ENCODE measurements at regions not wholly inside any gene's neighbourhood (a gene's known extent, or its start where the extent isn't known, plus 50 kb on each side); places are given as distances from the start of the nearest gene placed in this dataset.

DNA sequence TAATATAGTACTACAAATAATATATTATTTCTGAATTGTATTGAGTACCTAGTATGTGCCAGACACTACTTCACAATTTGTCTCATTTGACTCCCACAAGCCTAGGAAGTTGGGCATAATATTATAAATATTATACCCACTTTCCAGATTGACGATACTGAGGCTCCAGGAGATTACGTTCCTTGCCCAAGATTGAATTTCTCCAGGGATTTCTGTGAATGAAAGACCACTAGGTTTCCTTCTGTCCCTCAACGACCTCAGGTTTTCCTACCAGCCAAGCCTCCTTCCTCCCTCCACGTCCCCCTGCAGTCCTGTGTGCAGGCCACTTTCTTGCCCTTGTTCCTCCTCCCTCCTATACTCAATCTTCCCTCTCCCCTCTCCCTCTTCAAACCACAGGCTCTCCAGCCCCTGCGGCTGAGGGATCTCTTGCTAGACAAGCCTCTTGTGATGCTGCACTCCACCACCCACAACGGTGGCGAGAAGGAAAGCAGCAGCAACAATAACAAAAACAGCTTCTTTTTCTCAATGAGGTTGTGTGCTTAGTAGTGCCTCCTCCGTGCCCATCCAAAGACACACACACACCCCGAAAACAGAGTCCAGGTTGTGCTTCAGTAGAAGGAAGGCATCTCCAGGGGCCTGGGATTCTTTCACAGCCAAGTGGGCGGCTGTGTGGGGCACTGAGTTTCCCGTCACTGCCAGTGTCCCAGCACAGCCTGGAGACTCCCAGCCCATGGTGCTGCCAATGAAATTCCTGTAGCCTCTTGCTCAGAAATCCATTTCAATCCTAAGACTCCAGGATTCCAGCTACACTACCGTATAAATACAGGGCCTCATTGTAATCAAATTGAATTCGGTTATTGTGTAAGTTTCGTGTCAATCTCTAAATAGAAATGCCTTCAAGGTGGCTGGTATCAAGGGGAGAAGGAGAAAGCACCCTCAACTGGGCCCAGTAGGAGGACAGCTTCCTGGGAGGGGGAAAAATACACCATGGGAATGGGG, 94.4 kb downstream of the NCR2 start:
- DNase-seq (ENCODE audit: low read depth), result no peak

DNA sequence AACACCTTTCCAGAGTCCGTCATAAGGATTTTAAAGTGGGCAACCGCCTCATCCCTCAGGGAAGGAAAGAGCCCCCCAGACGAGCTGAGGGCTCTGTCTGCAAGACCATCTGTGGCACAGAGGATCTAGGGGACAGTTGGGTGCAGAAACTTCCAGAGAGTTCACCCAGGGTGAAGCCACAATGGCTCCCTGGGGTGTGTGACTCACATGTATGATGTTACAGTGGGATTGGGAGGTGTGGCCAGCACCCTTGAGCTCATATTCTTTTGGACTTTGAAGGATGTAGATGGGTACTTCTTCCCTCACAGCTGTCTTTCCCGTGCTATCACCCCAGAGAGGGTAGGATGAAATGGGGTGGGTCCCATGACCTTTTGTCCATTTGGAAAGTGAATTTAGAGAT, 95.5 kb downstream of the NCR2 start:
- DNase-seq (ENCODE audit: low read depth), result no peak

DNA sequence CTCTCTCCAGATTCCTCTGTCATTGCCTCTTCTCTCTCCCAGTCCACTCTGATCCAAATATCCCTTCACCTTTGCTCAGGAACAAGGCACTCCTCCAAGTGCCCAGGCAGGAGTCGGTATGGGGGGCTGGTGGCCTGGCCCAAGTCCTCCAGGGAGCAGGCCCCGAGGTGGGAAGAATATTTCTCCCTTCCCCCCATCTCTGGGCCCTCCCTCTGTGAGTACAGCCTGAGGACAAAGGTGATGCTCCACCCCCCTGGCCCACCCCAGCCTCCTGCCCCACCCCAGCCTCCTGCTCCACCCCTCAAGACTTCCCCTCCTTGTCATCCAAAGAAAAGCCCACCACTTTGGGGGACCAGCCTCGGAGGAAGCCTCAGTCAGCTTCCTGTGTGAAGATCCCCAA, 96.9 kb downstream of the NCR2 start:
- no peak for DNase-seq (ENCODE audit: low read depth)

DNA sequence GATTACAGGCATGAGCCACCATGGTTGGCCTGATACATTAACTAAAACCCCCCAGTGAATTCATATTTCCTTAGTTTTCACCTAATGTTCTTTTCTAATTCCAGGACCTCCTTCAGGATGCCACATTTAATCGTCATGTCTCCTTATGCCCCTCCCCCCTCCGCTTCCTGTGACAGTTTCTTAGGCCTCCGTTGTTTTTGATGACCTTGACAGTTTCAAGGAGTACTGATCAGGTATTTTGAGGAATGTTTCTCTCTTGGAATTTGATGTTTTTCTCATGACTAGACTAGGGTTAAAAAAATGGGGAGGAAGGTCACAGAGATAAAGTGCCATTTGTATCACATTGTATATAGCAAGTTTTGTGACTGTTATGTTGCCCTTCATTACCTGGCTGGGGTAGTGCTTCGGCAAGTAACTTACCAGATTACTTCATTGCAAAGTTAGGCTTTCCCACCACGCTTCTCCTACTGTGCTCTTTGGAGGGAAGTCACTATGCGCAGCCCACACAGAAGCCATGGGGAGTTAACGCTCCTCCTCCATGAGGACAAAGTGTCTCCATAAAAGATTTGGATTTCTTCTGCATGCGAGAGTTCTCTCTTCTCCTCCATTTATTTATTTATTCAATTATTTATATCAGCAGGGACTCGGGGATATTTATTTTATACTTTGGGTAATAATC, 99.5 kb downstream of the NCR2 start:
- DNase-seq (ENCODE audit: low read depth), result no peak

DNA sequence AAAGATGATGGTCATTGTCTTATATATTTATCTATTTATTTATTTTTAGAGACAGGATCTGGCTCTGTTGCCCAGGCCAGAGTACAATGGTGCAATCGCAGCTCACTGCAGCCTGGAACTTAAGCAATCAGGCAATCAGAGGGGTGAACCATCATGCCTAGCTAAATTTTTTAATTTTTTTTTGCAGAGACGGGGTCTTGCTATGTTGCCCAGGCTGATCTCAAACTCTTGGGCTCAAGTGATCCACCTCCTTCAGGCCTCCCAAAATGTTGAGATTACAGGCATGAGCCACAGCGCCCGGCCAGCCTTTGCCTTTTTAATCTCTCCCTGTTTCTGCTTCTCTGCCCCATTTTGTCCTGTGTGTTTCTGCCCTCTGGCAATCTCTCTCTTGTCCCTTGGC, 102.2 kb downstream of the NCR2 start:
- DNase-seq (ENCODE audit: low read depth), result no peak

DNA sequence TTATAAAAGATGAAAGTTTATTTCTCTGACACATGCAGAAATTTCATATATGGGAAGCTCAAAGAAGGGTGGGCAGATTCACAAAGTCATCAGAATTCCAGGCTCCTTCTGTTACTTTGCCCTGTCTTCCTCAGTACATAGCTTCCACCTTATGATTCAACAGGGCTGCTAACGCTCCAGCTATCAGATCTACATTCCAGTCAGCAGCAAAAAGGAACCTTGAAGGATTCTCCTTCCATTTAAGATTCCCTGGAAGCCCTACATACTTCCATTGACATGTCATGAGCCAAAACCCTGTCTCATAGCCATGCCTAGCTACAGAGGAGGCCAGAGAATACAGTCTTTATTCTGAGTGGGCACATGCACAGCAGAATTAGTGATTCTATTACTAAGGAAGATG, 103.3 kb downstream of the NCR2 start:
- no peak for DNase-seq (ENCODE audit: low read depth)

DNA sequence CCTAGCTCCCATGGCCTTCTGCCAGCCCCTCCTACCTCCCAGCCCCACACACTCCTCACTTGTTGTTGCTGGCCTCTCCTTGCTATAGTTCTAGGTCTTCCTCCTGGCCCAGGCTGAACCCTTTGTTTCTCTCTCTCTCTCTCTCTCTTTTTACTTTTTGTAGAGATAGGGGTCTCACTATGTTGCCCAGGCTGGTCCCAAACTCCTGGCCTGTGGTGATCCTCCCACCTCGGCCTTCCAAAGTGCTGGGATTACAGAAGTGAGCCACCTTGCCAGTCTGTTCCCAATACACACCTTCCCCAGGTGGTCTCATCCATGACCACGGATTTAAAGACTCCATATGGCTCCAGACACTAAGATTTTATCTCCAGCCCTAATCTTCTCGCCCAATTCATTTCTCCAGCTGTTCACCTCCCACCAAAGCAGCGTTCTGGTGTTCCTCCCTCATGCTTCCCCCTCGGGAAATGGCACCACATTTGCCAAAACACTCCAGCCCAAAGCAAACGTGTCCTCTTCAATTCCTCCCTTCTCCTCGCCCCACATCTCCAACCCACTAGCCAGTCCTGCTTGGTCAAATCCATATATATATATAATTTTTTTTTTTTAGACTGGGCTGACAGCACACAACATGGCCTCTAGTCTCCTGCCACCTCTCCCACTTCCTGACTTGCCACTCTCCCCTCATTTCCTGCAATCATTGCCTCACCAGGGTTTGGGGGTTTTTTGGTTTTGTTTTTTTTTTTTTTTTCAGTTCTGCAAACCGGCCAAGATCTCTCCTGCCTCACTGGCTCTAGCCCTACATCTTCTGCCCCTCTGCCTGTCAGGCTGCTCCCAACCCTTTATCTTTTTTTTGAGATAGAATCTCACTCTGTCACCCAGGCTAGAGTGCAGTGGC, 104.4 kb downstream of the NCR2 start:
- no peak for DNase-seq (ENCODE audit: low read depth)

DNA sequence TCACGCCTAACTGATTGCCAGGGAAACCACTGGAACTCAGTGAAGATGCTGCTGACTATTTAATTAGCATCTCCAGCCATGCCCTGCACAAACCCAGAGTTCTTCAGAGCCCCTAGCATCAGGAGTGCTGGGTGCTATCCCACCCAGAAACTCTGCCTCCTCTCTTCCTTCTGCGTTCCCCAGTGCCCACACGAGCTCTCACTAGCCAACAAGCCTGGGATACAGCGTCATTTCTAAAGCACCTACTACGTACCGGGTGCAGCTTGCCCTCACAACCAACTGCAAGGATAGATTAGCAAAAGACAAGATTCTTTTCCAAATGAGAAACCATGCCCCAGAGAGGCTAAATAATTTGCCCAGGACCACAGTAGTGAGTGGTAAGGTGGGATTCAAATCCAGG, 105.2 kb upstream of the FOXP4 start:
- DNase-seq (ENCODE audit: low read depth), result no peak

DNA sequence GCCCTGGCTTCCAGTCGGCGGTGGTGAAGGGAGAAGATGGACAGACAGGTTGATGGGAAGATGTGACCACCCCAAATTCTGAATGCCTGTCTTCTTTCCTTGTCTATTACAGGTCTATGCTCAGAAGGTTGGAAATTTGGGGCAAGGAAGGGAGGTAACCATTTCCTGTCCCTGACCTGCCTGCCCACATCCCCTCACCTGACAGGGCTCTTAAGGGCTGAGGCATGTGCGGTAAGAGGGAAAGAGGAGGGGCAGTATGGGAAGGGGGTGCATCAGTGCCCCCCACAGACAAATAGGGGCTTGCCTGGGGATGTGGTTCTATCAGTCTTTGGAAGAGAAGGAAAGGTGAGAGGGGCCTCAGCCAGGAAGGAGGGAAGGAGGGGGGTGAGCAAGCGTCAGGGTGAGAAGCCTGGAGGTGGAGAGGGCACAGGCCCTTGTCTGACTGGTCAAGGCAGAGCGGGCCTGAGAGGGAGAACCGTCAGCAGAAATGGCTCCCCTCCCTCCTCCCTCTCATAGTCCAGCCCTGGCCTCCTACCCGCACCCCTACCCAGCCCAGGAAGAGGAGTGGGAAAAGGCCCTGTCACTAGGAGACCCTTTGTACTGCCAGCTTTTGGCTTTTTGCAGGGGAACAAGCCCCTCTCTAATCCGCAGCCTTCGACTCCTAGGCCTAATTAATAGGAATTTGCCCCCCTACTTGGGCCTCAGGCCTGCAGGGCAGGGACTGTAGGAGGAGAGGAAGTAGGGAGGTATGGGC, 104.4 kb upstream of the FOXP4 start:
- DNase-seq (ENCODE audit: low read depth), result no peak

DNA sequence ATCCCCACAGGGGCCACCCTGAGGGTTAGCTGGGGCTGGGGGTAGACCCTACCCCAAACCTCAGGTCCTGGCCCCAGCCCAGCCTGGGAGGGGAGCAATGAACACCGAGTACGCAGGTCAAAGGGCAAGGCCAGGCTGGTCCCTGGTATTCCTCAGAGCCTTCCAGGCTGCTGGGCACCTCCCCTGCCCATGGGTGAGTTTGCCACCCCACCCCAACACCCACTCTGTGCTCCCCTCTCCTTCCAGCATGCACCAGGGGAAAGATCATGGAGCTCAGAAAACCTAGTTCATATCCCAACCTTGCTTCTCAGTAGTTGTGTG, 103.9 kb upstream of the FOXP4 start:
- DNase-seq (ENCODE audit: low read depth), result no peak

DNA sequence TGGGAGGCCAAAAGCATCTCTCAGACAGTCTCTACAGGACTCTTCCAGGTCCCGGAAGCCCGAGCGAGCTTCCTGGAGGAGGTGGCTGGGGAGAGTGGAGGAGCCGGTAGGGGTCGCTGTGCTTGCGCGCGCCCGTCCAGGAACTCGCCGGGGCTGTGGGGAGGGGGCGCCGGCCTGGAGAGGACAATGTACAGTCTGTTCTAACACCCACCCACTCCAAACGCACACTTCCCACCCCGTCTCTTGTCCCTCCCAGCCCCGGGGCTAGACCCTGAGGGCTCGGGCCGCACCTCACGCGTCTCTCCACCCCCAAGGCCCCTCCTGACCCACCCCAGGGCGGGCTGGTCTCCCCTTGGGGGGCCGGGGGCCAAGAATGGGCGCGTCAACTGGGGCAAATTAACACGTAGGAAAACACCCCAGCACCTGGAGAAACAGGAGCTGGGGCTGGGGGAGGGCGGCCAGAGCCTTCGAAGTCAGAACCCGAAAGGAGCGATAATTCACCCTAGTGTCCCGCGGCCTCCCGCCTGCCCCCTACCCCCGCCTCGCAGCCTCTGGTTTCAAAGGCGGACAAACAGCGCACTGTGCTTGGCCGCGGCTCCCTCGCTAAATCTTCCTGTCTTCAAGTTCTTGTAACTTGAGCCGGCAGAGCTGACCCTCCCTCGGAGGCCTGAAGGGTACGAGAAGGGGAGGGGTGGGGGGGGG, 103.2 kb upstream of the FOXP4 start:
- no peak for DNase-seq (ENCODE audit: low read depth)

DNA sequence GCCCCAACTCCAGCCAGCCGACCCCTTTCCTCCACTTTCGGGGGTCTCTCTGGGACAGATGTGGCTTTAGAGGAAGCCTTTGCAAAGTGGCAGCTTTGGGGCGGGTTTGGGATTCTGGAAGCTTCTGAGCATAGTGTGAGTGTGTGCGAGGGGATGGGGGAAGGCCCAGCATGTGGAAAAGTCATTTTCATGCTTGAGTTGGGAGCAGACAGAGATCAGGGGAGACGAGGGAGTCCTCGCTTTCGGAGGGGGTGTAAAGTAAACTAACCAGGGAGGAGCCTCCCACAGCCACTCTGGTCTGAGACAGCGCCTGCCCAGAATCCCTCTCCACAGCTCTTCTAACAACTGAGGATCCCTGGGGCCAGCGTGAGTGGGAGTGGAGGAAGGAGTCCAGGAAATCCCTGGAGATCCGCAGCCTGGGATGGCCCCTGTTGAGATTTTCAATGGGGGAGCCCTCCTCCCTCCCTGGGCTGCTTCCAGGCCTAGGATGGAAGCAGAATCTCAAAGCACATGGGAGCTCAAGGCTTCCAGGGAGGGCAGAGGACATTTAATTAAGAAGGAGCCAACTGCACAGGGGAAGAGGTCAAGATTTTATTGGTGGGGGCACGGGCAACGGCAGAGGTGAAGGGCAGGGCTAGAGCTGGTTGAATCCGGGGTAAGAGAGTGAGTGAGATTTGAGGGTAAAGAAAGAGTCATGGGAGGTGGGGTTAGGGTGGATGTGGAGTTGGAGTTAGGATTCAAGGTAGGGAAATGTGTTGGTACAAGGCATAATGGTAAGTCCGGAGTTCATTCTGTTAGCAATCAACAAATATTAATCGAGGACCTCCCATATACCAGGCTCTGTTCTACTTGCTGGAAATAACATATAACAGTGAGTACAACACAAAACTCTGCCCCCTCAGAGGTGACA, 102.3 kb upstream of the FOXP4 start:
- DNase-seq (ENCODE audit: low read depth), result no peak

DNA sequence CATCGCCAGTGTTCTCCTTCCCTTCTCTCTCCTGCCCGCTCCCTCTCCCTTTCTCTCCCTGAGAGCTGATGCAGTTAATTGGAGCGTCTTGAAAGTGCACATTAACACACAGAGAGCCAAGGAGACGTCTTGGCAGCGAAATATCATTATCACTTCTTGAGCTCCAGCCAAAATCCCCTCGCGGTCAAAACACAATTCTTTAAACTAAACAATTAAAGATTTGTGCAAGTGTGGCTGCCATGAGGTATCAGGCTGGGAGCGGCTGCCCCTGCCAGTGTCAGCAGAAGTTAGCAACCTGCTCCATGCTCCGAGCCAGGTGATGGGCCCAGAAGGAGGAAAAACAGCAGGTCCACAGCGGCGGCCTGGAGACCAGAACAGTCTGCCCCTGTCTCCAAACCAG, 100.9 kb upstream of the FOXP4 start:
- DNase-seq (ENCODE audit: low read depth), result no peak

DNA sequence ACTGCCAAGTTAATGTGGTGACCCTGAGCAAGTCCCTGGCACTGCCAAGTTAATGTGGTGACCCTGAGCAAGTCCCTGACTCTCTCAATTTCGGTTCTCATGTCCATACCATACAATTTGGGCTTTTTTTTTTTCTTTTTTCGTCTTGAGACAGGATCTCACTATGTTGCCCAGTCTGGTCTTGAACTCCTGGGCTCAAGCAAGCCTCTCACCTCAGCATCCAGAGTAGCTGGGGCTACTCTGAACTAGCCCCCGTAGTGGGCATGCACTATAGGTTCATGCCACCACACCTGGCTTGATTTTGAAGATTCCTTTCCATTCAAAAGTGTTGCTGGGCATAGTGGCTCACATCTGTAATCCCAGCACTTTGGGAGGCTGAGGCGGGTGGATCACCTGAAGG, 100.0 kb upstream of the FOXP4 start:
- no peak for DNase-seq (ENCODE audit: low read depth)

DNA sequence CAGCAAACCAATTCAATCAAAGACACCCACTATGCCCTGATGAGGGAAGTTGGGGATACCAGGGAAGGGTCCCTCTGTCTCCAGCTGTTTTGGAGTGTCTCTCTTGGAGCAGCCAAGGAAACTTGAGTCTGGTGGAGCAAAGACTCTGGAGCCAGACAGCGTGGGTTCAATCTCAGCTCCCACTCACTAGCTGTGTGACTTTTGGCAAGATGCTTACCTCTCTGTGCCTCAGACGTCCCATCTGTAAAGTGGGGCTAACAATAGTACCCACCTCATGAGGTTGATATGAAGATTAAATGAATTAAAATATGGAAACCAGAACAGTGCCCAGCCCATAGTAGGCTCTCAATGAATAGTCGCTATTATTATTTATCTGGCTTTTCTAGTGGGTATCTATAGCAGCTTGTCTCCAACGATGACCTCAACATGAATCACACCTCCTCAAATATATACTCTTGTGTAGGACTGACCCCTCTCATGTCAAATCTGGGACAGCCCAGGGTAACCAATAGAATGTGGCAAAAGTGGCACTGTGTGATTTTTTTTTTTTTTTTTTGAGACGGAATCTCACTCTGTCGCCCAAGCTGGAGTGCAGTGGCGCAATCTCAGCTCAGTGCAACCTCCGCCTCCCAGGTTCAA, 99.2 kb upstream of the FOXP4 start:
- no peak for DNase-seq (ENCODE audit: low read depth)

DNA sequence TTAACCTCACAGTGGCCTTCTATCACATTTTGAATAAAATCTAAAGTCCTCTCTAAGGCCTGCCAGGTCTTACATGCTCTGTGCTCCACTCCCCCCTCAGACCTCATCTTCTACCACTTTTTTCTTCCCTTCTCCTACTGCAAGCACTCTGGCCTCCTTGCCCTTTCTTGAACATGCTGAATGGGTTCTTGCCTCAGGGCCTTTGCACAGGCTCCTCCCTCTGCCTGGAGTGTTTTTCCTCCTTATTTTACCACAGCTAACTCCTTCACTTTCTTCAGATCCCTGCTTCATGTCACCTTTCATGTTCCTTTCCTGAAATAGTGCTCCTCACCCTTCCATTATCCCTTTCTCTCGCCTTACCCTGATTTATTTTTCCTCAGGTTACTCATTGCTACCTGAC, 97.9 kb upstream of the FOXP4 start:
- DNase-seq (ENCODE audit: low read depth), result no peak

DNA sequence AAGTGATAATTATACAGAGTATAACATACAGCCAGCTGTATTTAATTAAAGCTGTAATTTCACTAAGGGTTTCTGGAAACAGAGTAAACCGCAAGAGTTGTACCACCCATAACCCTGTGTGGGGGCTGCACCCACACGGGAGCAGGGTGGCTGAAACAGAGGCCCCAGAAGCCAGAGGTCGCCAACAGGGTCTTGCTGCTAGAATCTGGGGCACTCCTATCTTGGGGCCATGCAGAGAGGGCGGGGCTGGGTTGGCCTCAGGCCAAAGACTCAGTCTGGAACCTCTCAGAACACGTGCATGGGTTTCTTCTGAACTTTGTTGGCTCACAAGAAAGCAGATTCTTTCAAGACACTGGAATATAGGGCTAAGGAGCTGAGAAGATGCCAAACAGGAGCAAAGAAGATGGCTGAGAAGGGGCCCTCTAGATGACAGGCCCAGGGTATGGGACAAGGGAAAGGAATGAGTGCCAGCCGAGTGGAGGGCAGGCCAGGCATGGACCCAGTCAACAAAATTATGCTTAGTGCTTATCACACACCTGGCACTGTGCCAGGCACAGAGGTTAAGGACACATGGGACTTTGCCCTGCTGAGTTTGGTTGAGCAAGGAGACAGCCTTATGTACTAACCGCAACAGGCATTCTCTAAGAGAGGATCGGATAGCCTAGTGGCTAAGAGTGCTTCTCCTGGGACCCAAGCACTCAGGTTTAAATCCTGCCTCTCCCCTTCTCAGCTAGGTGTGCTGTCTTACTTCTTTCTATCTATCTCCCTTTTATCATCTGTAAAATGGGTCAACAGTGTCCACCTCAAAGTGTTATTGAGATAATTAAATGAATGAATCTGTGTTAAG, 96.6 kb upstream of the FOXP4 start:
- DNase-seq (ENCODE audit: low read depth), result no peak

DNA sequence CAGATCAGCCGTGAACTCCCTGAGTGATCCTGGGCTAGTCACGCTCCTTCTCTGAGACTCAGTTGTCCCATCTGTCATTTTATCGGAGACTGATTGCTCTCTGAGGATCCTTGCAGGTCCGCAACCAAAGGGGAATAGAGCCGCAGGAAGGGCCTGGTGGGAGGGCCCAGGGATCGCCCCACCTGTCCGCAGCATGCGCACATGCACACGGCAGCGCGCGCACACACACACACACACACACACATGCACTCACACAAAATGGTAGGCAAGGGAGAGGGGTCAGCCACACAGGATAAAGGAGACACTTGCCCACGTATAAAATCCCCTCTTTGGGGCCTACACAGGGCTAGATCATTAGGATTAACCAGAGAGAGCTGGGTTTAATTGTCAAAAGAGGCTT, 95.6 kb upstream of the FOXP4 start:
- DNase-seq (ENCODE audit: low read depth), result no peak

DNA sequence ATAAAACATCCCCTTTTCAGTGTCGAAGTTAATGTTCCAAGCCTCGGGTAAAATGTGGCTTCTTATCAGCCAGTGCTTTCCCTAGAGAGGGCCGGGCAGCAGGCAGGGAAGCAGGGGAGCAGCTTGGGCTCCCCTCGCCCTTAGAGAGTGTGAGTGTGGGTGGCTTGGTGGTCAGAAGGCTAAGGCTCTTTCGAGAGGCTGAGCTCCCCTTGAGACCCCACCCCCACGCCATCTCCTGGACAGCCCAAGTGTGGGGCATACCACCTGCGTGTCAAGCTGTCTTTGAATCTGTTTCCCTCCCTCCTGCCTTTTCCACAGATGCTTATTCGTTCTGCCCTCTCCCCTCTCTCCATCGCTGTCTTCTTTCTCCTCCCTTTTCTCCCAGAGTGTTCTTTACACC, 95.1 kb upstream of the FOXP4 start:
- DNase-seq (ENCODE audit: low read depth), result no peak

Measured in stimulated activated CD8-positive, alpha-beta memory T cell treated with anti-CD3 and anti-CD28 coated beads, Interleukin-7, amount 100 ng/mL, for 24 hours (primary cell).